NCI-H2171 treated with DMSO at 0.1 percent for 48 hours (cell line): ENCODE measurements at regions not wholly inside any gene's neighbourhood (a gene's known extent, or its start where the extent isn't known, plus 50 kb on each side); places are given as distances from the start of the nearest gene placed in this dataset.

ENCODE experiments used
- DNase-seq: peaks from one replicate; lab custom pipeline; 2025; lab: John Stamatoyannopoulos, UW

- no peak for DNase-seq
Measured at GRCh38 chr3:61311044-61311443, 59.8 kb upstream of the FHIT start.

GRCh38 chr3:61315871-61316270, 64.6 kb upstream of the FHIT start:
- DNase-seq, result no peak

GRCh38 chr3:61323094-61323493, 71.8 kb upstream of the FHIT start:
- DNase-seq, result no peak

- DNase-seq, result no peak
Measured at GRCh38 chr3:61331929-61332552, 80.8 kb upstream of the FHIT start.

GRCh38 chr3:61333192-61333961, 82.1 kb upstream of the FHIT start:
- DNase-seq, result no peak

GRCh38 chr3:61334783-61335182, 83.5 kb upstream of the FHIT start:
- DNase-seq, result no peak

- DNase-seq, result no peak
Measured at GRCh38 chr3:61340931-61341461, 89.7 kb upstream of the FHIT start.

GRCh38 chr3:61343543-61343942, 92.3 kb upstream of the FHIT start:
- DNase-seq, result no peak

- no peak for DNase-seq
Measured at GRCh38 chr3:61345020-61345419, 93.8 kb upstream of the FHIT start.

GRCh38 chr3:61347981-61348380, 96.7 kb upstream of the FHIT start:
- DNase-seq, result no peak

GRCh38 chr3:61349717-61350116, 98.5 kb upstream of the FHIT start:
- no peak for DNase-seq

- no peak for DNase-seq
Measured at GRCh38 chr3:61350782-61351309, 99.6 kb upstream of the FHIT start.

- DNase-seq, result no peak
Measured at GRCh38 chr3:61352306-61352705, 101.1 kb upstream of the FHIT start.

- DNase-seq, result no peak
Measured at GRCh38 chr3:61353382-61353781, 102.1 kb upstream of the FHIT start.

- no peak for DNase-seq
Measured at GRCh38 chr3:61354604-61355003, 103.4 kb upstream of the FHIT start.

GRCh38 chr3:61356685-61357084, 105.4 kb upstream of the FHIT start:
- DNase-seq, result no peak

GRCh38 chr3:61357902-61358301, 106.7 kb upstream of the FHIT start:
- DNase-seq, result no peak

GRCh38 chr3:61358364-61358763, 107.1 kb upstream of the FHIT start:
- DNase-seq, result no peak

- no peak for DNase-seq
Measured at GRCh38 chr3:61360297-61360965, 109.2 kb upstream of the FHIT start.

GRCh38 chr3:61369678-61370077, 118.4 kb upstream of the FHIT start:
- no peak for DNase-seq

GRCh38 chr3:61371123-61371522, 119.9 kb upstream of the FHIT start:
- no peak for DNase-seq

GRCh38 chr3:61372723-61373122, 121.5 kb upstream of the FHIT start:
- DNase-seq, result no peak

- no peak for DNase-seq
Measured at GRCh38 chr3:61378311-61378710, 127.1 kb upstream of the FHIT start.
